GM12891 (cell line): ENCODE measurements at regions not wholly inside any gene's neighbourhood (a gene's known extent, or its start where the extent isn't known, plus 50 kb on each side); places are given as distances from the start of the nearest gene placed in this dataset.

Source experiments
- PAX5 ChIP-seq: IDR thresholded peaks from 2 replicates; pipeline ENCODE4 v1.6.1; 2011; ENCODE audit warnings: low read length, moderate library complexity, mild to moderate bottlenecking; ENCODE audit not compliant: insufficient read depth, severe bottlenecking
- POLR2A ChIP-seq: IDR thresholded peaks from 2 replicates; pipeline ENCODE4 v1.6.1; 2011; ENCODE audit warnings: low read depth, low read length, control low read depth
- POLR2AphosphoS5 ChIP-seq: IDR thresholded peaks from 2 replicates; pipeline ENCODE4 v1.6.1; 2011; ENCODE audit warnings: low read depth, low read length, control low read depth
- TAF1 ChIP-seq: IDR thresholded peaks from 2 replicates; pipeline ENCODE4 v1.6.1; 2011; ENCODE audit warnings: low read depth, low read length, control low read depth

GRCh38 chr14:29391231-29391630, 536.4 kb downstream of the PRKD1 start:
- TF ChIP-seq POLR2A: no peak
- TF ChIP-seq PAX5: no peak
- no peak for TF ChIP-seq TAF1
- no peak for TF ChIP-seq POLR2AphosphoS5
